ENCODE measurements at regions not wholly inside any gene's neighbourhood (a gene's known extent, or its start where the extent isn't known, plus 50 kb on each side); places are given as distances from the start of the nearest gene placed in this dataset.

GRCh38 chr11:11143849-11144248 lies 209.2 kb downstream of the CSNK2A3 start:
- H3K27me3 Mint-ChIP-seq = no peaks in the 10 kb centered on the region
- H3K4me3 Mint-ChIP-seq = no peak overlapping the region
- CTCF ChIA-PET = interaction anchor here (1.2 kb wide), 1 partner anchor 10 kb away, joined by 3 read pairs; no protein-coding TSS in a partner anchor
- peaks cover 7% of the 10 kb centered on the region for H3K4me1 Mint-ChIP-seq
- DNase-seq = no peak
- ATAC-seq = no peak
- H3K27ac Mint-ChIP-seq = no peak overlapping the region
- H3K36me3 Mint-ChIP-seq = no peaks in the 10 kb centered on the region
- H3K9me3 Mint-ChIP-seq (ENCODE audit: low read depth) = no peaks in the 10 kb centered on the region

DNA sequence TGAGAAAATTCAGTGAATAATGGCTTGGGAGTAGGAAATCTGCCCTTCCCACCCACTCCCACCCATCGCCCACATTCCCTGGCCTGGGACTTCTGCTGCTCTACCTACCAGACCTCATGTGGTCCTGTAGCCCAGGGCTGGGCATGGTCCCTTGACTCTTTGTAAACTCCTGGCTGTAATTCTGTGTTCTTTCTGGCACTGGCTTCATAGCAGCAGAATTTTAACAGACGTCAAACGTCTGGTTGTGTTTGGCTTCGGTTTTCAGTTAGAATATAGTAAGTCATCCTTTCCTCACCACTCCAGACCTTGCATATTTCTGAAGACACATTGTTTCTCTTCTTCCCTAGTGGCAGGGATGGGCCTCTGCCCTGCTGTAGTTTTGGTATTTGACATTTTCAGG lies 210.6 kb downstream of the CSNK2A3 start:
- no peak overlapping the region for H3K27ac Mint-ChIP-seq
- H3K4me3 Mint-ChIP-seq = no peak overlapping the region
- peaks cover under 1% of the 10 kb centered on the region for H3K4me1 Mint-ChIP-seq
- H3K9me3 Mint-ChIP-seq (ENCODE audit: low read depth) = no peaks in the 10 kb centered on the region
- no peak for ATAC-seq
- no peaks in the 10 kb centered on the region for H3K27me3 Mint-ChIP-seq
- CTCF ChIA-PET = interaction anchor here (1.2 kb wide), 1 partner anchor 11 kb away, joined by 3 read pairs; no protein-coding TSS in a partner anchor
- no peak for DNase-seq
- no peaks in the 10 kb centered on the region for H3K36me3 Mint-ChIP-seq

GRCh38 chr11:11141065-11141464 lies 212.0 kb downstream of the CSNK2A3 start:
- no peak for ATAC-seq
- DNase-seq = no peak
- no peak overlapping the region for H3K4me3 Mint-ChIP-seq

GRCh38 chr11:11140510-11140909 lies 212.5 kb downstream of the CSNK2A3 start:
- peaks cover 3% of the 10 kb centered on the region for H3K27me3 Mint-ChIP-seq
- H3K4me3 Mint-ChIP-seq = no peak overlapping the region
- H3K4me1 Mint-ChIP-seq = peaks cover 5% of the 10 kb centered on the region
- DNase-seq = no peak
- no peaks in the 10 kb centered on the region for H3K9me3 Mint-ChIP-seq (ENCODE audit: low read depth)
- H3K27ac Mint-ChIP-seq = no peak overlapping the region
- no peaks in the 10 kb centered on the region for H3K36me3 Mint-ChIP-seq
- CTCF ChIA-PET = no interaction called here
- ATAC-seq = no peak

More at GRCh38 chr11:11141065-11141464, 212.0 kb downstream of the CSNK2A3 start:
- Mint-ChIP-seq H3K36me3 (no peaks in the 10 kb centered on the region), H3K27me3 (peaks cover 3% of the 10 kb centered on the region), H3K9me3 (ENCODE audit: low read depth) (no peaks in the 10 kb centered on the region), H3K27ac (no peak overlapping the region), H3K4me1 (peaks cover 5% of the 10 kb centered on the region)
- CTCF ChIA-PET = no interaction called here

DNA sequence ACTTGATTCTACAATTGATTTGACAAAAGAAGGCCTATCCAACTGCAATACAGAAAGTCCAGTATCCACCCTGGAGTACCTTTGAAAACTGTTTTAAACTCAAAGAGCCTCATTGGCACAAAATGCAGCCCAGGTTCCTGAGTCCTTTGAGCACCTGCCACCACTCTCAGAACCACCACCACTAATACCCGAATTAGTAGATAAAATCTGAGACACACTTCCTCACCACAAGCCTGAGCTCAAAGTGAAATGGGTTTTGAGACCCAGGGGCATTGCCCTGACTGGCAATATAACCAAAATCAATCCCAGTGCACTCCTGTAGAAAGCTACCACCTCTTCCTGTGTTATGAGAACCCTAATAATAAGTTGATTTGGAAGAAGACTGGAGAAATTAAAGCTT lies 215.7 kb downstream of the CSNK2A3 start:
- CTCF ChIA-PET = interaction anchor here (1.0 kb wide), 1 partner anchor 10 kb away, joined by 4 read pairs; no protein-coding TSS in a partner anchor

GRCh38 chr11:11135820-11136476 lies 217.1 kb downstream of the CSNK2A3 start:
- Mint-ChIP-seq H3K36me3 (no peaks in the 10 kb centered on the region), H3K27ac (no peak overlapping the region), H3K9me3 (ENCODE audit: low read depth) (no peaks in the 10 kb centered on the region), H3K4me1 (peaks cover 5% of the 10 kb centered on the region), H3K27me3 (peaks cover 17% of the 10 kb centered on the region), H3K4me3 (no peak overlapping the region)
- CTCF ChIA-PET = no interaction called here
- DNase-seq (no peak), ATAC-seq (no peak)

More for the DNA sequence above, 215.7 kb downstream of the CSNK2A3 start:
- no peak overlapping the region for H3K27ac Mint-ChIP-seq
- H3K36me3 Mint-ChIP-seq = no peaks in the 10 kb centered on the region
- H3K4me3 Mint-ChIP-seq = no peak overlapping the region
- no peaks in the 10 kb centered on the region for H3K9me3 Mint-ChIP-seq (ENCODE audit: low read depth)
- DNase-seq = no peak
- H3K4me1 Mint-ChIP-seq = peaks cover 5% of the 10 kb centered on the region
- ATAC-seq = no peak
- H3K27me3 Mint-ChIP-seq = peaks cover 15% of the 10 kb centered on the region

DNA sequence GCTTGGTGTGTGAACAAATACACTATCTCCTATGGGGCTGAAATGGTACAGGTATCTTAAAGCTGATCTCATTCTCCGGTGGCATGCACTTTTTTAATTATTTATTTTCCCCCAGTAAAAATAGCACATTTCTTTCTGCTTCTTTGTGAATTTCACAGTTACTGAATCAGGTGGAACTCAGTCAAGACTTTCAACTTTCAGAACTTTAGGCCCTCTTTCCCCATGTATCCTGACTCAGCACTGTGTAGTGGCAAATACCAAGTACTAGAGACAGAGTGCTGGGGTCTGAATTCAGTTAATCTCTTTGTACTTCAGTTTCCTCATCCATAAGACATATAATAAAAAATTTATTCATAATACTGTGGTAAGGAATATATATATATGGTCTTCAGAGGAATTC lies 223.9 kb downstream of the CSNK2A3 start:
- H3K4me1 Mint-ChIP-seq = no peaks in the 10 kb centered on the region
- H3K27ac Mint-ChIP-seq = no peak overlapping the region
- H3K9me3 Mint-ChIP-seq (ENCODE audit: low read depth) = no peaks in the 10 kb centered on the region
- H3K36me3 Mint-ChIP-seq = no peaks in the 10 kb centered on the region
- peaks cover 44% of the 10 kb centered on the region for H3K27me3 Mint-ChIP-seq
- no peak for ATAC-seq
- H3K4me3 Mint-ChIP-seq = no peak overlapping the region
- CTCF ChIA-PET = interaction anchor here (1.5 kb wide), 1 partner anchor 9 kb away, joined by 3 read pairs; no protein-coding TSS in a partner anchor
- DNase-seq = no peak

GRCh38 chr11:11125618-11126017 lies 227.4 kb downstream of the CSNK2A3 start:
- Mint-ChIP-seq H3K9me3 (ENCODE audit: low read depth) (no peaks in the 10 kb centered on the region), H3K4me1 (no peaks in the 10 kb centered on the region), H3K4me3 (no peak overlapping the region), H3K27me3 (peaks cover 32% of the 10 kb centered on the region), H3K27ac (no peak overlapping the region), H3K36me3 (no peaks in the 10 kb centered on the region)
- ATAC-seq = no peak
- CTCF ChIA-PET = no interaction called here
- DNase-seq = no peak

DNA sequence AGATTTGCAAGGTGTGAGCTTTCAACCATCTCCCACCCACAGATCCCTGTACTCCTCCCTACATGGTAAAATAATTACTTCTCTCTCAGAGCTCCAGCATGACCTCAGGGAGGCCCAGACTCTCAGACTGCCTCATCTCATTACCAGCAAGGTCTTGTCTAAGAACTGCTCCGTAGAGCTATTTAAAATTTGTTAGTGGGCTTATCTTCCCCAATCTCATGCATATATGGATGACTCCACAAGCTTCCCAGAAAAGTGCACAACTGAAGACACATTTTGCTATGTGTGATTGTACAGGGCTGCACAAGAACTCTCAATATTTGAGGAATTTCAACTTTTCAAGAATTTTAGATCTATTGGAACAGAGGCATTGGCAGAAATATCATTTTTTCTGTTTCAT lies 230.3 kb downstream of the CSNK2A3 start:
- no peak overlapping the region for H3K27ac Mint-ChIP-seq
- no peaks in the 10 kb centered on the region for H3K36me3 Mint-ChIP-seq
- DNase-seq = no peak
- no peaks in the 10 kb centered on the region for H3K9me3 Mint-ChIP-seq (ENCODE audit: low read depth)
- CTCF ChIA-PET = interaction anchor here (1.4 kb wide), 1 partner anchor 95 kb away, joined by 3 read pairs; no protein-coding TSS in a partner anchor
- H3K4me1 Mint-ChIP-seq = no peaks in the 10 kb centered on the region
- H3K4me3 Mint-ChIP-seq = no peak overlapping the region
- no peak for ATAC-seq
- H3K27me3 Mint-ChIP-seq = peaks cover 28% of the 10 kb centered on the region

- peaks cover 4% of the 10 kb centered on the region for H3K4me1 Mint-ChIP-seq
- H3K27me3 Mint-ChIP-seq = peaks cover 20% of the 10 kb centered on the region
- no peaks in the 10 kb centered on the region for H3K36me3 Mint-ChIP-seq
- no peaks in the 10 kb centered on the region for H3K9me3 Mint-ChIP-seq (ENCODE audit: low read depth)
- no peak overlapping the region for H3K4me3 Mint-ChIP-seq
- H3K27ac Mint-ChIP-seq = no peak overlapping the region
- ATAC-seq (no peak), DNase-seq (no peak)
- CTCF ChIA-PET = no interaction called here
These were observed 233.1 kb downstream of the CSNK2A3 start for GRCh38 chr11:11119917-11120316.

DNA sequence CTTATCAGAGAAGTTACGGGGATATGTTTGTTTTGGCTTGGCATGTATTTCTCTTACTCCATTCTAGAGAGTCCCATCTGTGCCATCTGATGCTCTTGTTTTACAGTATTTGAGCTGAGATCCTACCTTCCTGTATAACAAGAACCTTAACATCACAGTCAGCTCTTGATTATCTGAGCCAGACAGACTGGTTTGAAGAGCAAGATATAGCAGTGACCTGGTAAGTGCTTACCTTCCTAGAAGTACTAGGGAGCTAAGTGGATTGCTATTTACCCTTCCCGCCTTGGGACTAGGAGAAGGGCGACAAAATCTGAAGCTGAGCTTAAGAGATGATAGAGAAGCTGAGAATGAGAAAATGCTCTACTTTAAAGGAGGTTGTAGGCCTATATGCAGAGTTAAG lies 235.3 kb downstream of the CSNK2A3 start:
- Mint-ChIP-seq H3K4me3 (no peak overlapping the region), H3K27me3 (peaks cover 16% of the 10 kb centered on the region), H3K9me3 (ENCODE audit: low read depth) (no peaks in the 10 kb centered on the region), H3K27ac (no peak overlapping the region), H3K4me1 (peaks cover 4% of the 10 kb centered on the region), H3K36me3 (peaks cover 2% of the 10 kb centered on the region)
- CTCF ChIA-PET = no interaction called here
- ATAC-seq = no peak
- DNase-seq = no peak

DNA sequence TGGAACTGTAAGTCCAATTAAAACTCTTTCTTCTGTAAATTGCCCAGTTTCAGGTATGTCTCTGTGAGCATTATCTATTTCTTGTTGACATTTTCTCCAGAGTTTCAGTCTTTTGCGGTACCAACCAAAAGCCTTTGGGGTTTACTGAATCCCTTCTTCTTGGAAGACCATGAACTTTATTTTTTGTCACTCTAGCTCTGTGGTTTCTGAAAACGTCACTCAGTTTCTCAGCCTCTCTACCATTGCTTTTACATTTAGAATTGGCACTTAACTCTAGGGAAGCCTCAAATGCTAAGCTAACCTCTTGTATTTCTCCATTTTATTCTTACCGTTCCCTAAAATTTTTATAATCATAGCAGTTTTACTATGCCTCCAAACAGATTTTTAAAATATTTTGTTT lies 237.6 kb downstream of the CSNK2A3 start:
- Mint-ChIP-seq H3K36me3 (peaks cover 2% of the 10 kb centered on the region), H3K4me3 (no peak overlapping the region), H3K9me3 (ENCODE audit: low read depth) (no peaks in the 10 kb centered on the region), H3K27me3 (peaks cover 21% of the 10 kb centered on the region), H3K4me1 (peaks cover 4% of the 10 kb centered on the region), H3K27ac (no peak overlapping the region)
- ATAC-seq (no peak), DNase-seq (no peak)
- CTCF ChIA-PET = interaction anchor here (1.2 kb wide), 1 partner anchor 34 kb away, joined by 3 read pairs; no protein-coding TSS in a partner anchor

DNA sequence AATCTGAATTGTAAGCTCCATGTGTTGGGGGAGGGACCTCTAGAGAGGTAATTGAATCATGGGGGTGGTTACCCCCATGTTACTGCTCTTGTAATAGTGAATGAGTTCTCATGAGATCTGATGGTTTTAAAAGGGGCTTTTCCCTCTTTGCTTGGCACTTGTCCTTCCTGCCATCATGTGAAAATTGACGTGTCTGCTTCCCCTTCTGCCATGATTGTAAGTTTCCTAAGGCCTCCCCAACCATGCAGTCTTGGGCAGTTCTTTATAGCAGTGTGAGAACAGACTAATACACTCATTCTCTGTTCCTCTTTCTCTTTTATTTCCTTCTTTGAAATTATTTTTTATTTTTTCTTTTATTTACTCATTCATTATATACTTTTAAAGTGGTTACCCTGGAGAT lies 239.4 kb downstream of the CSNK2A3 start:
- Mint-ChIP-seq H3K4me3 (no peak overlapping the region), H3K36me3 (peaks cover 2% of the 10 kb centered on the region), H3K27ac (no peak overlapping the region), H3K27me3 (peaks cover 20% of the 10 kb centered on the region), H3K4me1 (peaks cover 4% of the 10 kb centered on the region), H3K9me3 (ENCODE audit: low read depth) (no peaks in the 10 kb centered on the region)
- CTCF ChIA-PET = no interaction called here
- DNase-seq (no peak), ATAC-seq (no peak)

- Mint-ChIP-seq H3K9me3 (ENCODE audit: low read depth) (no peaks in the 10 kb centered on the region), H3K4me1 (no peaks in the 10 kb centered on the region), H3K4me3 (no peak overlapping the region), H3K27me3 (peaks cover 9% of the 10 kb centered on the region), H3K27ac (no peak overlapping the region), H3K36me3 (no peaks in the 10 kb centered on the region)
- CTCF ChIA-PET = no interaction called here
- ATAC-seq (no peak), DNase-seq (no peak)
These were observed 245.0 kb downstream of the CSNK2A3 start for GRCh38 chr11:11108026-11108425.
